HG02885 (cell line): ENCODE measurements at regions not wholly inside any gene's neighbourhood (a gene's known extent, or its start where the extent isn't known, plus 50 kb on each side); places are given as distances from the start of the nearest gene placed in this dataset.
"Not testable (repeated sequence)": the region's sequence is repeated elsewhere in the genome, so short reads cannot be mapped to it uniquely, and the experiment has no call there.

Experiments
- ATAC-seq: cut with Tn5 transposase; IDR thresholded peaks from one replicate; pipeline ENCODE4 v1.9.1; 2021; ENCODE audit warnings: mild to moderate bottlenecking; ENCODE audit not compliant: unreplicated experiment, poor library complexity

DNA sequence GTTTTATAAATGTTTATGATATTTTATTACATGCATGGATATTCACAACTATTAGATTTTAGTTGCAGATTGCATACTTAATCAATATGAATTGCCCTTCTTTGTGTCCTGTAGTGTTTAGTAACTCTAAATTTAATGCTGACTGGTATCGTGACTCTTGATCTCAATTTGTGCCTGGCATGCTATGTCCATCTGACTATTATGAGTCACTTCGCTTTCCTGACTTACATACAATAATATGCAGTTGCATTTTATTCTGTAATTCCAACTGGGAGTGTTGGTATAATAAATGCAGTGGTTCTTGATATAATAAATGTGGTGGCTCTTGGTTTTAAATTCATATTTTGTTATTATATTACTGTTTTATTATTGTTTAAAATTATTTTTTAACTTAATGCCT, 277.5 kb downstream of the LIG4 start:
- no peak for ATAC-seq

DNA sequence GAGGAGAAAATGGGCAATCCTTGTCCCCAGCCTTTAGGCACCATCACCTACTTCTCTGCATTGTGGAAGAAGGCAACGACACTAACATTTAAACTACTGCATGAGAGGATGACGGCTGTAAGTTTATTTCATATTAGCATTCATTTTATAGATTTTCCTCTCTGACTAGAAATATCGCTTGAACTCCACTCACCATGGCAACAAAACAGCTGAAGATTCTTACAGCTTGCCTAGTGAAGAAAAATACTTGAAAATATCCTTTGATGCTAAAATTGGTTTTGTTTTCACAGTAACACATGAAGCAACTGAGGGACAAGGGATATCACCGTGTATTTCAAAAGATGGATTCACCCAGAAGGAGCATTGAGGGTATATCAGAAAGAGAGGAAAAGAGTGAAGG, 284.3 kb downstream of the LIG4 start:
- ATAC-seq = no peak

DNA sequence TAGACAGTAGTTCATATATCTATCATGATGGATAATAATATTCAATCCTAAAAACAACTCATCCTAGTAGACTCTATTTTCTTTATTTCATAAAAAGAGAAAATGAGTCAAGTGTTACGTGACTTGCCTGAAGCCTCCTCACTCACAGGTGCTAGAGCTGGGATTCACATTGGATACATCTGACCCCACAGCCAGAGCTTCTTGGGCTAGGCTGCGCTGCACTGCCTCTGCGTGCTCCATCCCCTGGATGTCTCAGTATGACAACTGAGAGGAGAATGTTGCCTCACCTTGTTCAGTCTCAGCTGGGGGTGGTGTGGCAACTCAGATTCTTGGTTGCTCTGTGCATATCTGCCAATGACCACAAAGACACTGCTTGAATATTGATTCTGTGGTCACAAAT, 286.6 kb downstream of the LIG4 start:
- ATAC-seq = no peak

DNA sequence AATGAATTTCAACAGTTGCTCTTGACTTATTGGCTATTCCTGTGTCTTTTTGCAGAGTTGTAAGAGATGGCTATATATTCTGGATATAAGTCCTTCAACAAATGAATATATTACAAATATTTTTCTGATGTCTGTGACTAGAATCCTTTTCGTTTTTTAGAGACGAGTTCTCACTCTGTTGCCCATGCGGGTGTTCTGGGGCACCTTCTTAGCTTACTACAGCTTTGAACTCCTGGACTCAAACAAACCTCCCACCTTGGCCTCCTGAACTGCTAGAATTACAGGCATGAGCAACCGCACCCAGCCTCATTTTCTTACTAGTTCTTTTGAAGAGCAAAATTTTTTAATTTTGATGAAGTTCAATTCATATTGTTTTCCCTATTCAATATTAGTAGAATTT, 287.8 kb downstream of the LIG4 start:
- no peak for ATAC-seq

DNA sequence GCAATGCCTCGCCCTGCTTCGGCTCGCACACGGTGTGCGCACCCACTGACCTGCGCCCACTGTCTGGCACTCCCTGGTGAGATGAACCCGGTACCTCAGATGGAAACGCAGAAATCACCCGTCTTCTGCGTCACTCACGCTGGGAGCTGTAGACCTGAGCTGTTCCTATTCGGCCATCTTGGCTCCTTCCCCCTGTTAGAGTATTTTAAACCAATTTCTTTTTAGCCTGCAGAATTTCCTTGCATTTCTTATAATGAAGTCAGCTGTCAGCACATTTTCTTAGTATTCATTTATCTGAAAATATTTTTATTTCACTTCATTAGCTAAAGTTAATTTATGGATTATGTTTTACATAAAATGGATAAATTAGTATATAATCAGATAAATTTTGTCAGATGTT, 288.8 kb downstream of the LIG4 start:
- not testable (repeated sequence) for ATAC-seq

DNA sequence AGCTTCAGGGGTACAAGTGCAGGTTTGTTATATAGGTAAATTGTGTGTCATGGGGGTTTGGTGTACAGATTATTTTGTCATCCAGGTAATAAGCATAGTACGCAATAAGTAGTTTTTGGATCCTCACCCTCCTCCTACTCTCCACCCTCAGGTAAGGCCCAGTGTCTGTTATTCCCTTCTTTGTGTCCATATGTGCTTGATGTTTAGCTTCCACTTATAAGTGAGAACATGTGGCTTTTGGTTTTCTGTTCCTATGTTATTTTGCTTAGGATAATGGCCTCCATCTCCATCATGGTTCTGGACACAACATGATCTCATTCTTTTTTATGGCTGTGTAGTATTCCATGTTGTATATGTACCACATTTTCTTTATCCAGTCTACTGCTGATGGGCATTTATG, 298.4 kb downstream of the LIG4 start:
- ATAC-seq = not testable (repeated sequence)

DNA sequence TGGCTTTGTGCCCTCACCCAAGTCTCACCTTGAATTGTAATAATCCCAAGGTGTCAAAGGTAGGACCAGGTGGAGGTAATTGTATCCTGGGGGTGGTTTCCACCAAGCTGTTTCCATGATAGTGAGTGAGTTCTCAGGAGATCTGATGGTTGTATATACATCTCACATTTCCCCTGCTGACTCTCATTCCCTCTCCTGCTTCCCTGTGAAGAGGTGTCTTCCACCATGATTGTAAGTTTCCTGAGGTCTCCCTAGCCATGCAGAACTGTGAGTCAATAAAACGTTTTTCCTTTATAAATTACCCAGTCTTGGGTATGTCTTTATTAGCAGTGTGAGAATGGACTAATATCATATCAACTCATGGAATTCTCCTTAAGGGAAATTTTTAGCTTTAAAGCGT, 302.6 kb downstream of the LIG4 start:
- no peak for ATAC-seq

DNA sequence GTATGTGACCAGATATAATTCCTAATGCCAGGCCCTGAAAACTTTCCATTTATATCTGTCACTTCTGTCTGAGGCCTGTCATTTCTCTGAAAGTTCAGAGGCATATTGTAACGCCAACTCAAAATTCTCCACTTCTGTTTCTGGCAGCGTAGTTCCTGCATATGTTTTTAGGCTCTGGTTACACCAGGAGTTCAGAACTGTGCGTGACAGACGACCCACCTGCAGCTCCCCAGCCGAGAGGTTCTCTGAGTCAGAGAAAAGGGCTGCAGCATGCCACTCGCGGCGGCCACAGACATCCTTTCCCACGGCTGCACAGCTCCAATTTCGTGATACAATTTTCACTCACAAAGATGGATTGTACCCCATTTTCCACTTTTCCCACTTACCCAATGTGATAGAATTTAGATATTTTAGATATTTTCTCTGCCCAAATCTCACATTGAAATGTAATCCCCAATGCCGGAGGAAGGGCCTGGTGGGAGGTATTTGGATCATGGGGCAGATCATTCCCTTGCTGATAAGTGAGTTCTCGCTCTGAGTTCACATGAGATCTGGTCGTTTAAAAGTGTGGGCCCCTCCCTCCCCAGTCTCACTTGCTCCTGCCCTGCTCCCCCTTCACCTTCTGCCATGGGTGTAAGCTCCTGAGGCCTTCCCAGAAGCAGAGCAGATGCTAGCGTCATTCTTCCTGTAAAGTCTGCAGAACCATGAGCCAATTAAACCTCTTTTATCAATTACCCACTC, 308.1 kb downstream of the LIG4 start:
- ATAC-seq = no peak

DNA sequence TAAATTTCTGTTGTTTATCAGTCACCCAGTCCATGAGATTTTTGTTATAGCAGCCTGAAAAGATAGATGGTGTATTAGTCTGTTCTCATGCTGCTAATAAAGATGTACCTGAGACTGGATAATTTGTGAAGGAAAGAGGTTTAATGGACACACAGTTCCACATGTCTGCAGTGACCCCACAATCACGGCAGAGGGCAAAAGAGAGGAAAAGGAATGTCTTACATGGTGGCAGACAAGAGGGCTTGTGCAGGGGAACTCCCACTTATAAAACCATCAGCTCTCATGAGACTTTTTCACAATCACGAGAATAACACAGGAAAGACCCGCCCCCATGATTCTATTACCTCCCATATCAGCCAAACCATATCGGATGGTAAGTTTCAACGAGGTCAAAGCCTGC, 309.2 kb downstream of the LIG4 start:
- ATAC-seq = no peak

DNA sequence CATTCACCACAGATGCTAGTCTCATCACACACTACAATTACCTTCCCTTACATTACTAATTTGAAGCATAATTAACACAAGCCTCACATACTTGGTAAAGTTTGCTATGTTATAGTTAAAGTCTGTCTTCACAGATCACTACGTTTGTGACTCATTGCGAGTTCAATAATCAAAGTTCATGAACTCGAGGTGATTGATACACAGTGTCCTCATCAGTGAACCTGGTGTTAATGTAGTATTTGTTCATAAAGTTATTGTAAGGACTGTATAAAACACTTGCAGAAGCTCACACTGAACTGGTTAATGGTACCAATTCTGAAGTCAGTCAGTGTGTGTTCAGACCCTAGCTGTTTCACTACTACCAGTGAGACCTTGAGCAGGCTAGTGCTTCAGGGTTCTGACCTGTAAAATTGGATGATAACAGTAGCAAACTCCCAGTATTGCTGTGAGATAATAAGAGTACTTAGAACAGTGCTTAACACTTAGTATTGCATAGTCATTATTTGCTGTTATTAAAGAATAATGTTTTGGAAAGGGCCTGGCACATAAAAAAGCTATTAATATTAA, 313.3 kb downstream of the LIG4 start:
- no peak for ATAC-seq

DNA sequence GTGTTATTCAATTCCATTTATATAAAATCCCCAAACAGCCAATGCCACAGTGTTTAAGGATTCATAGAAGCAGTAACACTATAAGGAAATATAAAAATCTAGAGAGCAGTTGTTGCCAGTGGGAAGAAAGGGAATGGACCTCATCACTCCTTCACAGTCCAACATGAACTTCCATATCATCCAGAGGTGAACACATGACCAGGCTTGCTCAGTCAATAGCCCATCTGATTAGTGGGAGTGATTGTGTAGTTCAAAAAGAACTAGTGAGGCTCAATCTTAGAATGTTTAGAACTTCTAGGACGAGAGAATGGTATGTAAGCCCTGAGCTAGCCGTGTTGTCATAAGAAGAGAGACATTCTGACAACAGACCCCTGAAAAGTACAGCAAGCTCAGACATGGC, 314.1 kb downstream of the LIG4 start:
- ATAC-seq = no peak

DNA sequence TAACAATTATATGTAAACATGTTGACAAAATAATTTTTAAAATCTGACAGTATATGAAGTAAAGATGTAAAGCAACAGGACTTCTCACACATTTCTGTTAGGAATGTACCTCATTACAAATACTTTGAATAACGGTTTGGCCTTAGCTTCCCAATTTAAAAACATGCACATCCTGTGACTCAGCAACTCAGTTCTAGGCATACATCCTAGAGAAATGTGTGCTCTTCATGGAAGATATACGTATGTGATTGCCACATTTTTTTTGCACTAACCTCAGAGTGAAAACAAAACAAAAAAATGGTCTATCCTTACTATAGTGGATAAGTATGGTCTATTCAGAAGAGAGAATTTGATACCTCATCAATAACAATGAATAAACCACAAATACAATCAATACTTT, 314.6 kb downstream of the LIG4 start:
- ATAC-seq = no peak

DNA sequence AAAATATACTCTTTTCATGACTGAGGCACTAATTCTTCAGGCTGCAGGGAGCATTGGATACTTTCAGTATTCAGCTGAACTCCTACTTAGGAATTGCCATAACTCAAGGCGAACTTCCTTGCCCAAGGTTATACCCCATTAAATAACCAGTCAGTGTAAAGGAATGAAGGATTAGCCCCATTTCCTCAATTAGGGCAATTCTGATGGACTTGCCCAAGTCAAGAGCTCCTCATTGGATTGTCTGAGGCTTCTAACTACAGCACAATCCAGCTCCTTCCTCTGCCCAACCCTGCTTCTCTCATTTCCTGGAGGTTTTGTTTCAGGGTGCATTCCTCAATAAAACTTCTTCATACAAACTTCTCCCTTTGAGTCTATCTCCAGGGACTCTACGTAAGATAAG, 329.2 kb downstream of the LIG4 start:
- no peak for ATAC-seq

DNA sequence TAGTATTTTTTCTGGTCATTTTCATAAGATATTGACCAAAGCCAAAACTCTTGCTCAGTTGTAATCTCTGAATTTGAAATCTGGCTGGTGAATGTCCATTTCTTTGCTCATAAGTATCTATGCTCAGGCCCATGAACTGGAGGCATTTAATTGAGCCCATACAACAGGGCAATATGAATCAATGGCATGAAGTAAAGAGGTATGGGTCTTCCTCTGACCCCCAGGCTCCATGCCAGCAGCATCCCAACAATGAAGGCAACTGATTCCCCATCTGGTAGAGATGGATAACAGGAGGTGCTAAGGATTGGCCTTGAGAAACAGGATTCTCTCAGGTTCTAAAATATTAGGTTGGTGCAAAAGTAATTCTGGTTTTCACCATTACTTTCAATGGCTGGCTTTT, 330.8 kb downstream of the LIG4 start:
- ATAC-seq = no peak

DNA sequence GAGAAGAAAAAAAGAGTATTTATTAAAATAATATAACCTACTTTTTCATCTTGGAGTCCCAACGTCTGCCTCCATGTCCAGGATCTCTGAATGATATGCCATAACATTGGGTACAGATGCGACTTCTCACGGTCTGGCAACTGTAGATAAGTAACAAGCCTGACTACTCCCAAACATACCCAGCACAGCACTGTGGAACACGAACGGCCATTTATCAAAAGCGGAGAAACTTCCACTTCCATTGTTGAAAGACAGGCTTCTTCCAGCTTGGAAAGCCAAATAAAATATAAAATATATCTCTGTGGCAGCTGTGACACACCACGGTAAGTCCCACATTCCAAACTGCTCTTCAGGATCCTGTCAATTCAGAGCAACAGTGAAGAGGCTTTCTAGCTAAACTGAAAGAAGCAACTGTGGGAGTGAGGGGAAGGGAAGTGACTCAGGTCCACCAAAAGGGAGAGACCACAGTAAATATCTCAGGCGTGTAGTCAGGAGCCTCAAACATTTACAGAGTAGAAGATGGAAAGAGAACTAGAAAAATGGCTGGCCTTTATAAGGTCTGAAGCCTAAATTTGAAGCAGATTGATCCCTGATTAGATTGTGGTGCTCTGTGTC, 331.7 kb downstream of the LIG4 start:
- no peak for ATAC-seq

DNA sequence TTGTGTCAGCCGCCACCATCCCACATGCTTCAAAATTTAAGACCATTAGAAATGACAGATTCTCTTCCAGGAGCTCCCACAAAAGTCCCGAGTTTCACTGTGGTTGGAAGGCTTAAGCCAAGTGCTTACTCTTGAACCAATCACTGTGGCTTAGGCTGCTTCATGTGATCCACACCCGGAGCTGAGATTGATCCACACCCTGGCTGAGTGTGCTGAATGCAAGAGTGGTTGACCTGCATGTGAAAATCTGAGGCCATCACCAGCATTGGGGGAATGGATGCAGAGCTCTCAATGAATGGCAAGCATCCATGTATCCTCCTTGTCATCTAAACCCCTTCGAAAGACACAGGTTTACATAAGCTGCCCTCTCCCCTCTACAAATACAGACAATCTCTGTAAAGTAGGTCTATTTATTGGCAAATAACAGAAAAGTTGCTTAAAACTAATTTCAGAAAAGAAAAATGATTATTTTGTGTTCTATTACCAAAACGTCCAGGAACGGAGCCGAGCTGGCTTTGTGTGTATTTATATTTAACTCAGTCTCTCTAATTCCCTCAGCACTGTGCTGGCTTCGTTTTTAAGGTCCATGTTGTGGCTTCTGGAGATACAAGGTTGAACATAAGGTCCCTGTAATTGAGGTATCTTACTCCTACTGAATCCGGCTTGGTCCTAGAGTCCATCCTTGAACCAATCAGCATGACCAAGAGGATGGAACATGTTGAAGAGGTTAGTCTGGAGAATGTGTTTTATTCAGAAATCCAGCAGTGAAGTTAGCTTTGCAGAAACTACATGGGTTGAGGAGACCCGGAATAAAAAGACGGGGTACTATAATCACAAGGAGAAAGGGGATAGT, 332.4 kb downstream of the LIG4 start:
- ATAC-seq = no peak

DNA sequence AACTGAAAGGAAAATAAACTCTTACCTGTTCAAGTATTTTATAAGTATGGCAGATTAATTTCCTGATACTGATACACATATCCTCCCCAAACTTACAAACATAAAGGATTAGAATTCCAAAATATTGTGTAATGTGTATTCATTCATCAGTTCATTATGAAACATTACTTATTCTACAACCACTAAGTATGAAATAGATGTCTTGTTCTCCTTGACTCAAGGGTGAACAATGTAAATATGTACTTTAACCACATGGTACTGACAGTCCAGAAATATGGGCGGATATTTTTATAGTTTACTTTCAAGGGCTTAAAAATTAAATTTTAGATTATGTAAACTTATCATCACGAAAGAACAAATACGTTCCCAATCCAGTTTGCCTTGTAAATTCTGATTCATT, 334.0 kb downstream of the LIG4 start:
- ATAC-seq = no peak

DNA sequence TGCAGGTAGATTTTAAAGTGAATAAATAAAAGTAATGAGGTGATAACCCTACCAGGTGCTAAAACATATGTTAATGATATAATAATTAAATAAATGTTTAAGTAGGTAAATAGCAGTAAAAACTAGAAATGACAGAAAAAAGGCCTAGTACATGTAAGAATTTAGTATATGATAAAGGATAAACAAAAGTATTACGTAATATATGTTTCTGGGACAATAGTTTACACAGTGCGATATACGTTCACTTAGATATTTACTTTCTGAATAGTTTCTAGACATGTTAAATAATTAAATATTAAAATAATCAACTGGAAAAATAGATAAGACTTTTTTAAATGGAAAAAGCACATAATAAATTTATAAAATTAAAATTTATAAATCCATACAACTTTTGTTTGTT, 340.9 kb downstream of the LIG4 start:
- ATAC-seq = no peak

DNA sequence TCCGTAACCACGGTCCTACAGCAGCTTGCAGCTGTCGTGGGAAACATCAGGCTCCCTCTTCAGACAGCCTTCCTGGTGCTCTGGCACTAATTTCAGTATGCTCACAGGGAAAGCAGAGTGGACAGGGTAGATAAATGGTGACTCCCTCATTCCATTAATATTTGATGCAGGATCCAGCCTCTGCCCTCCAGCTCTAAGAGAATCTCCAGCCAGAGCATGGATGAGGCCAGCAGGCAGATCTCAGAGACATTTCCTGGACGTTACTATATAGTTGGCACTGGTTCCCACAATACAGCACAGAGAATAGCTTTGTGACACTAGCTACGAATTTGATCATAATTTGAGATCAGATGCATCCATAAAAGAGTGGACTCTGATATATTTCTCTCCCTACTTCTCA, 341.4 kb downstream of the LIG4 start:
- ATAC-seq = no peak

DNA sequence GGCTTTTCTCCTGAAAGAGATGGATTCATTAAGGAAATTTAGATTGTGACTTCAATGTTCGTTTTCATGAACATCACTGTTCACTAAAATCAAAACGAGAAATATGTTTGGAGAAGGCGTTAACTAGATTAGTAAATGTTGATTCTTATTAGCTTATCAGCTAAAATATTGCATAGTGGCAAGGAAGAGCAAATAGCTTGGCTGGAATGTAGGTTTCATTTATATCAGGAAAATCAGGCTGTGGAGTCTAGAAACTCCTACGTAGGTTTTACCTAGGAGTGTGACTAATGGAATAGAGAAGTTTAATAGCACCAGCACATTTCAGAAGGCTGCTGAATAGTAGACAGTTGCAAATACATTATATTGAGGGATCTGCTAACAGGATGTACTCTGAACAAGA, 344.9 kb downstream of the LIG4 start:
- ATAC-seq = no peak
